ENCODE measurements at regions not wholly inside any gene's neighbourhood (a gene's known extent, or its start where the extent isn't known, plus 50 kb on each side); places are given as distances from the start of the nearest gene placed in this dataset.

DNA sequence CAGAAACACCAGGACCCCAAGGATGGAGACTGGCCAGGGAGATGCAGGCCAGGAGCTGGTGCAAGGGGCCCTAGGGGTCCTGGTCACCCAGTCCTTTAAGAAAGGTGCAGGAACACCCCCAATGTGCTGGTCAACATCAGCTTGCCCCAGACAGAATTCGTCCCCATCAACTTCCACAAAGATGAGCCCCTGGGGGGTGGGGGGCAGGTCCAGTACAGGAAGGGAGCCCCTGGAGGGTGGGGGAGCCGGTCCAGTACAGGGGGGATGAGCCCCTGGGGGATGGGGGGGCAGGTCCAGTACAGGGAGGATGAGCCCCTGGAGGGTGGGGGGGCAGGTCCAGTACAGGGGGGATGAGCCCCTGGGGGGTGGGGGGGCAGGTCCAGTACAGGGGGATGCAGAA is 160.7 kb upstream of the SALL3 start:
- no peak for TF ChIP-seq CTCF (IDR thresholded peaks at IDR 0.05; ENCODE audit: borderline replicate concordance, extremely low read depth, low read length, poor library complexity, severe bottlenecking)
- no peak for TF ChIP-seq EZH2 (IDR thresholded peaks at IDR 0.05; ENCODE audit: borderline replicate concordance, low read depth, low read length, severe bottlenecking)

All from DND-41 (cell line).